ENCODE measurements at regions not wholly inside any gene's neighbourhood (a gene's known extent, or its start where the extent isn't known, plus 50 kb on each side); places are given as distances from the start of the nearest gene placed in this dataset.

GRCh38 chr10:109205929-109206585 is 717.3 kb downstream of the XPNPEP1 start:
- DNase-seq (ENCODE audit: low read depth in 3 of 3) = no peak

- DNase-seq (ENCODE audit: low read depth in 3 of 3) = no peak
Measured at GRCh38 chr10:109203646-109204353, 719.5 kb downstream of the XPNPEP1 start.

GRCh38 chr10:109202111-109202510 is 721.2 kb downstream of the XPNPEP1 start:
- no peak for DNase-seq (ENCODE audit: low read depth in 3 of 3)

GRCh38 chr10:109200646-109201045 is 722.7 kb downstream of the XPNPEP1 start:
- DNase-seq (ENCODE audit: low read depth in 3 of 3) = no peak

GRCh38 chr10:109191823-109192222 is 731.5 kb downstream of the XPNPEP1 start:
- no peak for DNase-seq (ENCODE audit: low read depth in 3 of 3)

- no peak for DNase-seq (ENCODE audit: low read depth in 3 of 3)
Measured at GRCh38 chr10:109191341-109191740, 732.0 kb downstream of the XPNPEP1 start.

- DNase-seq (ENCODE audit: low read depth in 3 of 3) = no peak
Measured at GRCh38 chr10:109187677-109188076, 735.6 kb downstream of the XPNPEP1 start.

- DNase-seq (ENCODE audit: low read depth in 3 of 3) = no peak
Measured at GRCh38 chr10:109183366-109183765, 739.9 kb downstream of the XPNPEP1 start.

- no peak for DNase-seq (ENCODE audit: low read depth in 3 of 3)
Measured at GRCh38 chr10:109178591-109178990, 744.7 kb downstream of the XPNPEP1 start.

- DNase-seq (ENCODE audit: low read depth in 3 of 3) = no peak
Measured at GRCh38 chr10:109174526-109174925, 748.8 kb downstream of the XPNPEP1 start.

- DNase-seq (ENCODE audit: low read depth in 3 of 3) = no peak
Measured at GRCh38 chr10:109173937-109174336, 749.4 kb downstream of the XPNPEP1 start.

GRCh38 chr10:109173121-109173520 is 750.2 kb downstream of the XPNPEP1 start:
- DNase-seq (ENCODE audit: low read depth in 3 of 3) = no peak

- DNase-seq (ENCODE audit: low read depth in 3 of 3) = no peak
Measured at GRCh38 chr10:109166935-109167334, 756.4 kb downstream of the XPNPEP1 start.

- DNase-seq (ENCODE audit: low read depth in 3 of 3) = no peak
Measured at GRCh38 chr10:109159351-109159750, 764.0 kb downstream of the XPNPEP1 start.

- DNase-seq (ENCODE audit: low read depth in 3 of 3) = no peak
Measured at GRCh38 chr10:109156396-109156795, 766.9 kb downstream of the XPNPEP1 start.

GRCh38 chr10:109149666-109150350 is 773.5 kb downstream of the XPNPEP1 start:
- no peak for DNase-seq (ENCODE audit: low read depth in 3 of 3)

- DNase-seq (ENCODE audit: low read depth in 3 of 3) = no peak
Measured at GRCh38 chr10:109127363-109127762, 795.9 kb downstream of the XPNPEP1 start.

- no peak for DNase-seq (ENCODE audit: low read depth in 3 of 3)
Measured at GRCh38 chr10:109126541-109126940, 796.8 kb downstream of the XPNPEP1 start.

GRCh38 chr10:109126016-109126415 is 797.3 kb downstream of the XPNPEP1 start:
- no peak for DNase-seq (ENCODE audit: low read depth in 3 of 3)

GRCh38 chr10:109115179-109115578 is 808.1 kb downstream of the XPNPEP1 start:
- DNase-seq (ENCODE audit: low read depth in 3 of 3) = no peak

- DNase-seq (ENCODE audit: low read depth in 3 of 3) = no peak
Measured at GRCh38 chr10:109114579-109114978, 808.7 kb downstream of the XPNPEP1 start.

GRCh38 chr10:109106604-109107003 is 816.7 kb downstream of the XPNPEP1 start:
- DNase-seq (ENCODE audit: low read depth in 3 of 3) = no peak

- DNase-seq (ENCODE audit: low read depth in 3 of 3) = no peak
Measured at GRCh38 chr10:109105725-109106124, 817.6 kb downstream of the XPNPEP1 start.
